ENCODE measurements at regions not wholly inside any gene's neighbourhood (a gene's known extent, or its start where the extent isn't known, plus 50 kb on each side); places are given as distances from the start of the nearest gene placed in this dataset.

- TF ChIP-seq CTCF (IDR thresholded peaks at IDR 0.05) (no peak), POLR2AphosphoS5 (IDR thresholded peaks at IDR 0.05) (no peak)
Measured at GRCh38 chr19:31018936-31019335, 330.3 kb downstream of the TSHZ3 start.

Data from gastroesophageal sphincter (tissue), 3 donors.